Suprapubic skin (tissue), 4 donors: ENCODE measurements at regions not wholly inside any gene's neighbourhood (a gene's known extent, or its start where the extent isn't known, plus 50 kb on each side); places are given as distances from the start of the nearest gene placed in this dataset.

Experiments
- CTCF ChIP-seq, 2 donors: fragments of 200-600 bp in 1 of 2; fragments of 450-650 bp in 1 of 2; sonication (generic) in 1 of 2; IDR thresholded peaks; one replicate each; pipeline ENCODE4 v1.5.1; 2016 to 2019; ENCODE audit warnings: antibody characterized with exemption in 2 of 2, mild to moderate bottlenecking in 1 of 2, moderate library complexity in 1 of 2
- EP300 ChIP-seq: sonication (generic); formaldehyde crosslinking; IDR thresholded peaks from one replicate; pipeline ENCODE4 v1.6.1; 2017; ENCODE audit warnings: antibody characterized with exemption
- POLR2A ChIP-seq, 2 donors: fragments of 450-650 bp; IDR thresholded peaks; one replicate each; pipeline ENCODE4 v1.6.1; 2017; ENCODE audit warnings: antibody characterized with exemption in 2 of 2, mild to moderate bottlenecking in 2 of 2, moderate library complexity in 2 of 2
- POLR2AphosphoS5 ChIP-seq, 3 donors: sonication (generic); formaldehyde crosslinking; IDR thresholded peaks; one replicate each; pipeline ENCODE4 v1.6.1; 2017; ENCODE audit warnings: antibody characterized with exemption in 3 of 3

- TF ChIP-seq POLR2A (IDR thresholded peaks at IDR 0.05) (no peak), CTCF (IDR thresholded peaks at IDR 0.05) (no peak), POLR2AphosphoS5 (IDR thresholded peaks at IDR 0.05) (no peak), EP300 (no peak)
Measured at GRCh38 chr21:36624105-36624504, 74.8 kb upstream of the SIM2 start.
